Panc1 (cell line): ENCODE measurements at regions not wholly inside any gene's neighbourhood (a gene's known extent, or its start where the extent isn't known, plus 50 kb on each side); places are given as distances from the start of the nearest gene placed in this dataset.

Experiments
- ATAC-seq: fragments of 200-7000 bp; cut with Tn5 transposase; 2 replicates; pipeline ENCODE4 v1.9.1; 2020; ENCODE audit warnings: mild to moderate bottlenecking, moderate library complexity
- BruUV-seq: library from RNA; stranded (reverse); fragments of 400-500 nt; replicated peaks from 2 replicates; lab custom pipeline; 2021; lab: Mats Ljungman, UMichigan
- CTCF ChIA-PET: fragments of 300-600 bp; sonication (Branson Sonifier 250); formaldehyde crosslinking; loops from one replicate; lab custom pipeline; 2022; ENCODE audit warnings: antibody characterized with exemption; lab: Charles Lee
- POLR2A ChIA-PET: fragments of 300-600 bp; sonication (Branson Sonifier 250); formaldehyde crosslinking; loops from one replicate; lab custom pipeline; 2022; ENCODE audit warnings: antibody characterized with exemption; lab: Charles Lee
- DNase-seq: peaks from one replicate; pipeline ENCODE4 v3.0.0-alpha.2; 2010; ENCODE audit warnings: low read depth, low spot score
- H3K27ac ChIP-seq: 2 replicates; pipeline ENCODE4 v1.5.1; 2011; ENCODE audit warnings: mild to moderate bottlenecking, low read length, inconsistent platforms
- H3K27me3 ChIP-seq: fragments of 200-500 bp; sonication (Bioruptor generic); 2 replicates; pipeline ENCODE4 v1.6.0; 2014; ENCODE audit warnings: low read length, inconsistent platforms; ENCODE audit not compliant: control insufficient read depth, insufficient read depth
- H3K36me3 ChIP-seq: fragments of 200-500 bp; sonication (Bioruptor generic); 2 replicates; pipeline ENCODE4 v1.5.1; 2014; ENCODE audit warnings: inconsistent platforms, mild to moderate bottlenecking, low read length, moderate library complexity; ENCODE audit not compliant: control insufficient read depth, insufficient read depth
- H3K4me1 ChIP-seq: 2 replicates; pipeline ENCODE4 v1.5.1; 2011; ENCODE audit warnings: inconsistent platforms, mild to moderate bottlenecking, low read length, moderate library complexity; ENCODE audit not compliant: control insufficient read depth, insufficient read depth
- H3K4me3 ChIP-seq, 2 experiments: 2 replicates each; pipeline ENCODE4 v1.5.1; 2011 to 2012; ENCODE audit warnings: low read depth in 2 of 2, low read length in 2 of 2, mild to moderate bottlenecking in 2 of 2, inconsistent platforms in 1 of 2, moderate library complexity in 1 of 2
- H3K9me3 ChIP-seq: fragments of 200-500 bp; sonication (Bioruptor generic); 2 replicates; pipeline ENCODE4 v1.5.1; 2014; ENCODE audit warnings: low read depth, mild to moderate bottlenecking, inconsistent platforms, low read length, moderate library complexity; ENCODE audit not compliant: control insufficient read depth, insufficient read depth
- POLR2AphosphoS5 ChIP-seq: IDR thresholded peaks from 2 replicates; pipeline ENCODE4 v1.6.1; 2012; ENCODE audit warnings: mild to moderate bottlenecking, low read depth, low read length, moderate library complexity
- SIN3A ChIP-seq: IDR thresholded peaks from 2 replicates; pipeline ENCODE4 v1.6.1; 2012; ENCODE audit warnings: low read depth, mild to moderate bottlenecking, low read length, moderate library complexity, borderline replicate concordance; ENCODE audit not compliant: insufficient read depth
- TCF7L2 ChIP-seq: IDR thresholded peaks from 2 replicates; pipeline ENCODE4 v1.6.1; 2011; ENCODE audit warnings: mild to moderate bottlenecking, low read depth, low read length, inconsistent platforms
- in situ Hi-C: cut with HindIII; loops from 2 replicates; pipeline ENCODE4 v1.10.0; 2016; ENCODE audit warnings: low sequenced_read_pairs, low pct_unique_long_range_greater_than_20kb
- intact Hi-C: fragments of 100-400 bp; cut with micrococcal nuclease; formaldehyde crosslinking; loops from one replicate; pipeline ENCODE4 v1.10.0; 2022; ENCODE audit not compliant: unreplicated experiment
- TF ChIP-seq, protein P1 (sequence below): fragments of 450-650 bp; IDR thresholded peaks from 2 replicates; pipeline ENCODE4 v1.5.1; 2017; ENCODE audit warnings: mild to moderate bottlenecking
- TF ChIP-seq, protein P2 (sequence below), 2 experiments: IDR thresholded peaks; 2 replicates each; pipeline ENCODE4 v1.6.1; 2011 to 2012; ENCODE audit warnings: low read depth in 2 of 2, control low read depth in 1 of 2, low read length in 1 of 2, mild to moderate bottlenecking in 1 of 2, moderate library complexity in 1 of 2; ENCODE audit not compliant: insufficient read depth in 1 of 2

DNA sequence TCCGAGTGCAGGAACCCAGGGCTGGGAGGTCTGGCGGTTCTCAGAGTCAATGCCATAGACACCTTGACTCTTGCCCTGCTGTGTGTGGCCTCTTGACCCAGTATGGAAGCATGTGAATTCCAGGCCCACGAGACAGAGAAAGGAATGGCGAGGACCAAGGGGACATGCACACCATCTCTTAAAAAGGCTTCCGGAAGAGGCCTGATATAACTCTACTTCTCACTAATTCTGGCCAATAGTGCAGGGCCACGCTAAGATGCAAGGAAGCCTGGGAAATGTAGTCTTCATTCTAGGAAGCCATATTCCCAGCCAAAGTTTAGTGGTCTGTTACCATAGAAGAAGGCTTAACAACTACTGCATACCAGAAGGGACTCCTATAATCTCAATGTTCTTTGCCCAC is 177.0 kb upstream of the KCNG1 start:
- Histone ChIP-seq H3K27me3 (peaks cover 10% of the 10 kb centered on the region), H3K36me3 (no peaks in the 10 kb centered on the region), H3K4me1 (no peaks in the 10 kb centered on the region), H3K27ac (no peak overlapping the region), H3K4me3 (no peak overlapping the region), H3K9me3 (no peaks in the 10 kb centered on the region)
- no TSS peak for BruUV-seq
- intact Hi-C loops (no loop called here), in situ Hi-C loops (no loop called here)
- TF ChIP-seq, protein P1, sequence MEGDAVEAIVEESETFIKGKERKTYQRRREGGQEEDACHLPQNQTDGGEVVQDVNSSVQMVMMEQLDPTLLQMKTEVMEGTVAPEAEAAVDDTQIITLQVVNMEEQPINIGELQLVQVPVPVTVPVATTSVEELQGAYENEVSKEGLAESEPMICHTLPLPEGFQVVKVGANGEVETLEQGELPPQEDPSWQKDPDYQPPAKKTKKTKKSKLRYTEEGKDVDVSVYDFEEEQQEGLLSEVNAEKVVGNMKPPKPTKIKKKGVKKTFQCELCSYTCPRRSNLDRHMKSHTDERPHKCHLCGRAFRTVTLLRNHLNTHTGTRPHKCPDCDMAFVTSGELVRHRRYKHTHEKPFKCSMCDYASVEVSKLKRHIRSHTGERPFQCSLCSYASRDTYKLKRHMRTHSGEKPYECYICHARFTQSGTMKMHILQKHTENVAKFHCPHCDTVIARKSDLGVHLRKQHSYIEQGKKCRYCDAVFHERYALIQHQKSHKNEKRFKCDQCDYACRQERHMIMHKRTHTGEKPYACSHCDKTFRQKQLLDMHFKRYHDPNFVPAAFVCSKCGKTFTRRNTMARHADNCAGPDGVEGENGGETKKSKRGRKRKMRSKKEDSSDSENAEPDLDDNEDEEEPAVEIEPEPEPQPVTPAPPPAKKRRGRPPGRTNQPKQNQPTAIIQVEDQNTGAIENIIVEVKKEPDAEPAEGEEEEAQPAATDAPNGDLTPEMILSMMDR = no peak
- TF ChIP-seq POLR2AphosphoS5 (no peak), TCF7L2 (no peak), SIN3A (no peak)
- TF ChIP-seq, protein P2, sequence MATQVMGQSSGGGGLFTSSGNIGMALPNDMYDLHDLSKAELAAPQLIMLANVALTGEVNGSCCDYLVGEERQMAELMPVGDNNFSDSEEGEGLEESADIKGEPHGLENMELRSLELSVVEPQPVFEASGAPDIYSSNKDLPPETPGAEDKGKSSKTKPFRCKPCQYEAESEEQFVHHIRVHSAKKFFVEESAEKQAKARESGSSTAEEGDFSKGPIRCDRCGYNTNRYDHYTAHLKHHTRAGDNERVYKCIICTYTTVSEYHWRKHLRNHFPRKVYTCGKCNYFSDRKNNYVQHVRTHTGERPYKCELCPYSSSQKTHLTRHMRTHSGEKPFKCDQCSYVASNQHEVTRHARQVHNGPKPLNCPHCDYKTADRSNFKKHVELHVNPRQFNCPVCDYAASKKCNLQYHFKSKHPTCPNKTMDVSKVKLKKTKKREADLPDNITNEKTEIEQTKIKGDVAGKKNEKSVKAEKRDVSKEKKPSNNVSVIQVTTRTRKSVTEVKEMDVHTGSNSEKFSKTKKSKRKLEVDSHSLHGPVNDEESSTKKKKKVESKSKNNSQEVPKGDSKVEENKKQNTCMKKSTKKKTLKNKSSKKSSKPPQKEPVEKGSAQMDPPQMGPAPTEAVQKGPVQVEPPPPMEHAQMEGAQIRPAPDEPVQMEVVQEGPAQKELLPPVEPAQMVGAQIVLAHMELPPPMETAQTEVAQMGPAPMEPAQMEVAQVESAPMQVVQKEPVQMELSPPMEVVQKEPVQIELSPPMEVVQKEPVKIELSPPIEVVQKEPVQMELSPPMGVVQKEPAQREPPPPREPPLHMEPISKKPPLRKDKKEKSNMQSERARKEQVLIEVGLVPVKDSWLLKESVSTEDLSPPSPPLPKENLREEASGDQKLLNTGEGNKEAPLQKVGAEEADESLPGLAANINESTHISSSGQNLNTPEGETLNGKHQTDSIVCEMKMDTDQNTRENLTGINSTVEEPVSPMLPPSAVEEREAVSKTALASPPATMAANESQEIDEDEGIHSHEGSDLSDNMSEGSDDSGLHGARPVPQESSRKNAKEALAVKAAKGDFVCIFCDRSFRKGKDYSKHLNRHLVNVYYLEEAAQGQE (IDR thresholded peaks at IDR 0.05; ENCODE audit: insufficient read depth in 1 of 2, low read depth in 2 of 2, low read length in 1 of 2) = no peak
- no peak for DNase-seq
- POLR2A ChIA-PET = no interaction called here
- CTCF ChIA-PET = no interaction called here
- no peak for ATAC-seq

DNA sequence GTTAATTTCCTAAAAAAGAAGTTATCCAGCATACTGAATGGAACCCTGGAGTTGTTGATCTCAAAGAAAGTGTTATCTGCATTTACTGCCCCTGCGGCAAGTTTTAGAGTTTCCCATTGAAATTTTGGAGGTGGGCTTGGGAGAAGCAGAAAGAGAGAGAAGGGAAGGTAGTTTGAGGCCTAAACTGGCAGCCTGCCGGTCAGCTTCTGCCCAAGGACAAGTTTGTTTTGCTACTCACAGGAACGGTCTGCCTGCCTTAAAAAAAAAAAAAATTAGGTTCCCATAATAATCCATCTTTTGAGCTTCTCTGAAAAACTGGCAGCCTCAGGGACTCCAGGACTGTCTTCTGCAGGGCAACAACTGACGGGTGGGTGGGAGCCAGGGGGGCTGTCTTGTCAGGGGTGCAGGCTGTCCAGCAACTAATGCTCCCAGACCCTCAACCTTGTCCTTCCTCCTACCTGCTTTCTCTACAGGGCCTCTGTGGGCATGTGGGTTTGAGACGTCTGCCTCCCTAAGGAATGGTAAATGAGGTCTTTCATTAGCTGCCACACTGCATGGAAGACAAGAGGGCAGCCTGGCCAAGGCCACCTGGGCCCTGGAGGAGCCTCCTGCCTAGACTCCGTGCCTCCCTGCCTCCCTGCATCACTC is 176.1 kb upstream of the KCNG1 start:
- in situ Hi-C loops = no loop called here
- Histone ChIP-seq H3K36me3 (no peaks in the 10 kb centered on the region), H3K27me3 (peaks cover 10% of the 10 kb centered on the region), H3K27ac (no peak overlapping the region), H3K4me1 (no peaks in the 10 kb centered on the region), H3K9me3 (no peaks in the 10 kb centered on the region), H3K4me3 (no peak overlapping the region)
- POLR2A ChIA-PET = interaction anchor here (0.7 kb wide), 1 partner anchor 18 kb away, joined by 3 read pairs; no protein-coding TSS in a partner anchor
- intact Hi-C loops = no loop called here
- CTCF ChIA-PET = interaction anchor here (0.6 kb wide), 1 partner anchor 199 kb away, joined by 3 read pairs; no protein-coding TSS in a partner anchor
- no peak for ATAC-seq
- no TSS peak for BruUV-seq
- TF ChIP-seq TCF7L2 (no peak), POLR2AphosphoS5 (no peak), SIN3A (no peak)
- TF ChIP-seq, protein P2 (IDR thresholded peaks at IDR 0.05; ENCODE audit: insufficient read depth in 1 of 2, low read depth in 2 of 2, low read length in 1 of 2) = no peak
- TF ChIP-seq, protein P1 = no peak
- no peak for DNase-seq
